DND-41 (cell line): ENCODE measurements at regions not wholly inside any gene's neighbourhood (a gene's known extent, or its start where the extent isn't known, plus 50 kb on each side); places are given as distances from the start of the nearest gene placed in this dataset.

Experiments
- ATAC-seq: fragments of 200-7000 bp; cut with Tn5 transposase; 3 replicates; pipeline ENCODE4 v1.9.1; 2021; ENCODE audit warnings: low read depth; ENCODE audit not compliant: insufficient read depth
- DNase-seq: peaks from one replicate; pipeline ENCODE4 v3.0.0-alpha.2; 2020
- H2AFZ ChIP-seq: 2 replicates; pipeline ENCODE4 v1.6.0; 2012; ENCODE audit warnings: low read depth, low read length
- H3K27ac ChIP-seq: 2 replicates; pipeline ENCODE4 v1.5.1; 2012; ENCODE audit warnings: low read length, inconsistent platforms
- H3K27me3 ChIP-seq: fragments of 200-600 bp; sonication (generic); 2 replicates; pipeline ENCODE4 v1.6.0; 2012; ENCODE audit warnings: low read length, mild to moderate bottlenecking, inconsistent platforms; ENCODE audit not compliant: insufficient read depth, poor library complexity
- H3K36me3 ChIP-seq: 2 replicates; pipeline ENCODE4 v1.5.1; 2012; ENCODE audit warnings: low read length, inconsistent platforms; ENCODE audit not compliant: insufficient read depth
- H3K4me1 ChIP-seq: 2 replicates; pipeline ENCODE4 v1.5.1; 2012; ENCODE audit warnings: mild to moderate bottlenecking, low read length; ENCODE audit not compliant: insufficient read depth
- H3K4me2 ChIP-seq: 2 replicates; pipeline ENCODE4 v1.6.0; 2012; ENCODE audit warnings: mild to moderate bottlenecking, moderate library complexity, low read length, inconsistent platforms; ENCODE audit not compliant: insufficient read depth
- H3K4me3 ChIP-seq, 2 experiments: fragments of 200-600 bp in 1 of 2; shearing (Covaris generic) in 1 of 2; 2 replicates each; pipeline ENCODE4 v1.5.1; 2012 to 2016; ENCODE audit warnings: inconsistent platforms in 2 of 2, low read length in 2 of 2, mild to moderate bottlenecking in 2 of 2, low read depth in 1 of 2, moderate library complexity in 1 of 2
- H3K79me2 ChIP-seq: 2 replicates; pipeline ENCODE4 v1.6.0; 2012; ENCODE audit warnings: low read length, inconsistent platforms; ENCODE audit not compliant: insufficient read depth
- H3K9ac ChIP-seq: 2 replicates; pipeline ENCODE4 v1.6.0; 2012; ENCODE audit warnings: low read depth, mild to moderate bottlenecking, inconsistent platforms, low read length, moderate library complexity
- H3K9me3 ChIP-seq: 2 replicates; pipeline ENCODE4 v1.5.1; 2012; ENCODE audit warnings: low read length, moderate library complexity, mild to moderate bottlenecking, inconsistent platforms; ENCODE audit not compliant: insufficient read depth, severe bottlenecking
- H4K20me1 ChIP-seq: 2 replicates; pipeline ENCODE4 v1.6.0; 2012; ENCODE audit warnings: low read length; ENCODE audit not compliant: insufficient read depth
- EZH2 ChIP-seq: IDR thresholded peaks from 3 replicates; pipeline ENCODE4 v1.6.1; 2012; ENCODE audit warnings: borderline replicate concordance, low read depth, mild to moderate bottlenecking, moderate library complexity, low read length, inconsistent platforms; ENCODE audit not compliant: severe bottlenecking
- TF ChIP-seq, protein P1 (sequence below): IDR thresholded peaks from 2 replicates; pipeline ENCODE4 v1.5.1; 2012; ENCODE audit warnings: borderline replicate concordance, low read length, moderate library complexity, mild to moderate bottlenecking; ENCODE audit not compliant: poor library complexity, severe bottlenecking; ENCODE audit errors: extremely low read depth

DNA sequence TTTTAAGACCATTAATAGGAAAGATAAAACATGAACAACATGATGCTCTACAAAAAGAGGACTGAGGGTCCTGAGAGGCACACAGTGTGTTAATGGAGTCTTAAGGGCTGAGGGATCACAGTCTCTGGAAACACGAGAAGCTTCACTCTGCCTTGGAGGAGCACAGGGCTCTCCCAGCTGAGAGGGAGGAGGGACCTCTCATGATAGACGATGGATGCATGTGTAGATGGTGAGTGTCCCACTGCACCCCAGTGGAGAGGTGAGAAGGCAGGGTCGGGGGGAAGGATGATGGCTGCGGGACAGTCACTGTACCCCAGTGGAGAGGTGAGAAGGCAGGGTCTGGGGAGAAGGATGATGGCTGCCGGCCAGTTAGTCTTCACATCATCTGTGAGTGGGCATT is 613.4 kb downstream of the IRX1 start:
- Histone ChIP-seq H3K79me2 (no peaks in the 10 kb centered on the region), H3K36me3 (no peaks in the 10 kb centered on the region), H3K4me3 (no peak overlapping the region), H3K9ac (no peak overlapping the region), H2AFZ (no peak overlapping the region), H3K4me2 (no peak overlapping the region), H3K9me3 (no peaks in the 10 kb centered on the region), H3K27ac (no peak overlapping the region), H3K4me1 (peaks cover 27% of the 10 kb centered on the region), H3K27me3 (no peaks in the 10 kb centered on the region), H4K20me1 (no peaks in the 10 kb centered on the region)
- no peak for ATAC-seq
- DNase-seq, result no peak
- TF ChIP-seq, protein P1, sequence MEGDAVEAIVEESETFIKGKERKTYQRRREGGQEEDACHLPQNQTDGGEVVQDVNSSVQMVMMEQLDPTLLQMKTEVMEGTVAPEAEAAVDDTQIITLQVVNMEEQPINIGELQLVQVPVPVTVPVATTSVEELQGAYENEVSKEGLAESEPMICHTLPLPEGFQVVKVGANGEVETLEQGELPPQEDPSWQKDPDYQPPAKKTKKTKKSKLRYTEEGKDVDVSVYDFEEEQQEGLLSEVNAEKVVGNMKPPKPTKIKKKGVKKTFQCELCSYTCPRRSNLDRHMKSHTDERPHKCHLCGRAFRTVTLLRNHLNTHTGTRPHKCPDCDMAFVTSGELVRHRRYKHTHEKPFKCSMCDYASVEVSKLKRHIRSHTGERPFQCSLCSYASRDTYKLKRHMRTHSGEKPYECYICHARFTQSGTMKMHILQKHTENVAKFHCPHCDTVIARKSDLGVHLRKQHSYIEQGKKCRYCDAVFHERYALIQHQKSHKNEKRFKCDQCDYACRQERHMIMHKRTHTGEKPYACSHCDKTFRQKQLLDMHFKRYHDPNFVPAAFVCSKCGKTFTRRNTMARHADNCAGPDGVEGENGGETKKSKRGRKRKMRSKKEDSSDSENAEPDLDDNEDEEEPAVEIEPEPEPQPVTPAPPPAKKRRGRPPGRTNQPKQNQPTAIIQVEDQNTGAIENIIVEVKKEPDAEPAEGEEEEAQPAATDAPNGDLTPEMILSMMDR, result no peak
- TF ChIP-seq EZH2, result no peak

DNA sequence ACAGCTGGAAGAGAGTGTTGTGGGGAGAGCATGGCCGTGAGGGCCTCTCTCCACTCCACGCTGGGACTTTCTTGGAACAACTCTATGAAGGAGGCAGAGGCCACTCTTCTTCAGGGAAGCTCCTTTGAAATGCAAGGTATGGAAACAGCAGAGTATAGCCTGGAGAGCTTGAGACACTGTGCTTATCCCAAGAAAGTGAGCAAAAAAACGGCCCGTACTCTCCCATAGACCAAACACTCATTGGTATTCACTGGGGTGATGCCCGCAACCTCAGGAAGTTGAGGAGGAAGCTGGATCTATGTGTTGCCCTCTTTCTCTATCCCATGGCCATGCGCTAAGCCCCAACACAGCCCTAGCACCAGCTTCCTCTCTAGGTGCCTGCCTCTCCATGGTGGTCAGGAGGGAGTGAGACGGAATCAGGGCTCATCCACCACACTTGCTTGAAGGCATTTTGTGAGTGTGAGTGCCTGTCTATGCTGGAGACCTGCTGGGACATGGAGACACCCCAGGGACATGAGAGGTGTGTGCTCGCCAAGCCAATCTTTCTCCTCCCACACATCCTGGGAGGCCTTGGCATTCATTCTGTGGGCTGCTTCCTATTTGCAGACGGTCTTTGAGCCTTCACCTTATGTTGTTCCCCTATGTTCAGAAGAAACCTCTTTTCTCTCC is 616.6 kb downstream of the IRX1 start:
- ATAC-seq, result no peak
- no peak overlapping the region for H3K4me2 ChIP-seq
- no peak overlapping the region for H2AFZ ChIP-seq

DNA sequence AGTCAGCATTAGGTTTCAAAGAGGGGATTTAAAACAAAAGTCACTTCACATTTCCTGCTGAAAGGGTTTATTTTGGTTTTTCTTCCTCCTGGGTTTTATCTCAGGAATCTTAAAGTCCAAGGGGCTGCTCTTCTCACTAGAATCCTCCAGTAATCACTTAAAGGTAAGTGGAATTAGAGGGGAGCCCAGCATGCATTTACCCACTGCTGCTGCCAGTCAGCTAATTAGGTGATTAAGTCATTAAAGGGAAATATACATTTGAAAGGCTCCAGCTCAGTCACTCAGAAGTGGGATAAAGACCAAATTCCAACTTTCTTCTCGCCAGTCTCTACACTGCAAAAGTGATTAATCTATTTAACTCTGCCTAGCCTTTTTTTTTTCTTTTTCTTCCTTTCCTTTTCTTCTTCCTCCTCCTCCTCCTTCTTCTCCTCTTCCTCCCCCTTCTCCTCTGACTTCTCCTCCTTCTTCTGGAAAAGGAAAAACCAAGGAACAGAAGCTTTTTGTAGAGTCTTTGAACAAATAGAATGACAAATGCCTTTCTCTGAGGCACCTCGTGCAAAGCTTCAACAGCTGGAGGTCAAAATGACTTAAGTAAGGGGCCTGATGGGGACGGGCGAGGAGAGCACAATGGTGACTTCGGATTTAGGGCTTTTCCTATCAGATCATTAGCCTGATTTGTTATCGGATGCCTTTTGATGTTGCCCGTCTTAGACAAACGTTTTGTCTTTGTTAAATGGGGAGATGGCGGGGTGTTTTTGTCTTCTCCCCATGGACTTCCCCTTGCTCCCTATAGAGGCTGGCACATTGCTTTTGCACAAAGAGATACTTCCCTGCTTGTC is 617.6 kb downstream of the IRX1 start:
- Histone ChIP-seq H2AFZ (0 out of 2 replicates have a peak overlapping the region, but pooled peaks have one; percentile 4), H3K4me1 (peaks cover 5% of the 10 kb centered on the region; the same call in 1 of the 2 replicates), H3K9ac (no peak overlapping the region), H3K36me3 (no peaks in the 10 kb centered on the region), H4K20me1 (no peaks in the 10 kb centered on the region), H3K4me2 (no peak overlapping the region), H3K79me2 (no peaks in the 10 kb centered on the region), H3K9me3 (no peaks in the 10 kb centered on the region), H3K27ac (no peak overlapping the region), H3K27me3 (no peaks in the 10 kb centered on the region), H3K4me3 (no peak overlapping the region)
- no peak for ATAC-seq
- TF ChIP-seq EZH2, result no peak
- DNase-seq, result no peak

More for the DNA sequence above, 616.6 kb downstream of the IRX1 start:
- DNase-seq, result no peak
- Histone ChIP-seq H3K79me2 (no peaks in the 10 kb centered on the region), H3K9me3 (no peaks in the 10 kb centered on the region), H4K20me1 (no peaks in the 10 kb centered on the region), H3K4me3 (no peak overlapping the region), H3K9ac (no peak overlapping the region), H3K27me3 (no peaks in the 10 kb centered on the region), H3K4me1 (peaks cover 5% of the 10 kb centered on the region; the same call in 1 of the 2 replicates), H3K36me3 (no peaks in the 10 kb centered on the region), H3K27ac (no peak overlapping the region; the same call in 1 of the 2 replicates)
- TF ChIP-seq, protein P1, result no peak
- no peak for TF ChIP-seq EZH2

DNA sequence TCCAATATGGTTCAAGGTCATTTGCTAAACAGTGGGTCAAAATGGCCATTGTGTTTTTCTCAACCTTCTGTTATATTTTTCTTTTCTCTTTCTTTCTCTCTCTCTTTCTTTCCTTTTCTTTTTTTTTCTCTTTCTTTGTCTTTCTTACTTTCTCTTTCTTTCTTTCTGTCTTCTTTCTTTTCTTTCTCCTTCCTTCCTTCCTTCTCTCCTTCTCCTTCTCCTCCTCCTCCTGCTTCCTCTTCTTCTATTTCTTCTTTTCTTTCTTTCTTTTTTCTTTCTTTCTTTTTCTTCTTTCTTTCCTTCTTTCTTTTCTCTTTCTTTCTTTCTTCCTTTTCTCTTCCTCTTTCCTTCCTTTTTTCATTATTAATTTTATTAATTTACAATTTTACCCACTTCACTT is 619.5 kb downstream of the IRX1 start:
- Histone ChIP-seq H3K79me2 (no peaks in the 10 kb centered on the region), H2AFZ (no peak overlapping the region), H3K4me1 (peaks cover 5% of the 10 kb centered on the region; the same call in 1 of the 2 replicates), H4K20me1 (no peaks in the 10 kb centered on the region), H3K9me3 (peaks cover 5% of the 10 kb centered on the region), H3K4me3 (no peak overlapping the region), H3K27me3 (no peaks in the 10 kb centered on the region), H3K36me3 (no peaks in the 10 kb centered on the region), H3K27ac (no peak overlapping the region), H3K4me2 (no peak overlapping the region), H3K9ac (no peak overlapping the region)
- TF ChIP-seq, protein P1, result no peak
- no peak for TF ChIP-seq EZH2
- DNase-seq (no peak), ATAC-seq (no peak)
